Astrocyte of the cerebellum (primary cell): ENCODE measurements at regions not wholly inside any gene's neighbourhood (a gene's known extent, or its start where the extent isn't known, plus 50 kb on each side); places are given as distances from the start of the nearest gene placed in this dataset.

Experiments used
- DNase-seq: peaks from one replicate; pipeline ENCODE4 v3.0.0-alpha.2; 2011; ENCODE audit warnings: low read depth
- H3K4me3 ChIP-seq: 2 replicates; pipeline ENCODE4 v1.5.1; 2011; ENCODE audit warnings: mild to moderate bottlenecking, low read depth, low read length, moderate library complexity
- CTCF ChIP-seq: IDR thresholded peaks from 2 replicates; pipeline ENCODE4 v1.5.1; 2012; ENCODE audit warnings: low read length, low read depth, moderate library complexity, mild to moderate bottlenecking; ENCODE audit errors: missing control alignments
- in situ Hi-C: cut with HindIII; loops from 2 replicates; pipeline ENCODE4 v1.10.0; 2017; ENCODE audit warnings: low sequenced_read_pairs

- no peak for TF ChIP-seq CTCF
- in situ Hi-C loops, result no loop called here
- H3K4me3 ChIP-seq, result no peak overlapping the region
- DNase-seq, result no peak
Measured at GRCh38 chr3:187550446-187550845, 119.7 kb downstream of the SST start.

GRCh38 chr3:187545366-187545765, 124.8 kb downstream of the SST start:
- no peak overlapping the region for H3K4me3 ChIP-seq
- no peak for TF ChIP-seq CTCF
- DNase-seq, result no peak
- in situ Hi-C loops, result no loop called here

- DNase-seq, result no peak
- in situ Hi-C loops, result no loop called here
- H3K4me3 ChIP-seq, result no peak overlapping the region
- no peak for TF ChIP-seq CTCF
Measured at GRCh38 chr3:187544326-187544725, 125.9 kb downstream of the SST start.

- no peak for TF ChIP-seq CTCF
- in situ Hi-C loops, result no loop called here
- H3K4me3 ChIP-seq, result no peak overlapping the region
- DNase-seq, result no peak
Measured at GRCh38 chr3:187540847-187541246, 129.3 kb downstream of the SST start.

GRCh38 chr3:187536185-187536584, 134.0 kb downstream of the SST start:
- no peak for DNase-seq
- no peak overlapping the region for H3K4me3 ChIP-seq
- no peak for TF ChIP-seq CTCF
- in situ Hi-C loops, result no loop called here

GRCh38 chr3:187533797-187534196, 136.4 kb downstream of the SST start:
- TF ChIP-seq CTCF, result no peak
- DNase-seq, result no peak
- in situ Hi-C loops, result loop anchor here (5.0 kb wide), 1 partner anchor 101 kb away; no protein-coding TSS in a partner anchor
- H3K4me3 ChIP-seq, result no peak overlapping the region

GRCh38 chr3:187531831-187532230, 138.4 kb downstream of the SST start:
- in situ Hi-C loops, result loop anchor here (5.0 kb wide), 1 partner anchor 100 kb away; no protein-coding TSS in a partner anchor
- no peak overlapping the region for H3K4me3 ChIP-seq
- DNase-seq, result no peak
- no peak for TF ChIP-seq CTCF
